ENCODE measurements at regions not wholly inside any gene's neighbourhood (a gene's known extent, or its start where the extent isn't known, plus 50 kb on each side); places are given as distances from the start of the nearest gene placed in this dataset.
"Not testable (repeated sequence)": the region's sequence is repeated elsewhere in the genome, so short reads cannot be mapped to it uniquely, and the experiment has no call there.

DNA sequence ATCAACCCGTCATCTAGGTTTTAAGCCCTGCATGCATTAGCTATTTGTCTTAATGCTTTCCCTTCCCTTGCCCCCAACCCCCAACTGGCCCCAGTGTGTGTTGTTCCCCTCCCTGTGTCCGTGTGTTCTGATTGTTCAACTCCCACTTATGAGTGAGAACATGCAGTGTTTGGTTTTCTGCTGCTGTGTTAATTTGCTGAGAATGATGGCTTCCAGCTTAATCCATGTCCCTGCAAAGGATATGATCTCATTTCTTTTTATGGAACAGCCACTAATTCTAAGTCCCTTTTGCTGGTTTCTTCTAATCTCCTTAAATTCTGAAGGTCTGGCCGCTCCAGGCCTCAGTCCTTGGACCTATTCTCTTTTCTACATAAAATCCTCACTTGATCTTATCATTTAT lies 220.4 kb upstream of the GLRA2 start:
- not testable (repeated sequence) for H3K27me3 Mint-ChIP-seq; H3K36me3 Mint-ChIP-seq; ATAC-seq; H3K4me3 Mint-ChIP-seq; DNase-seq (ENCODE audit: low spot score); H3K27ac Mint-ChIP-seq; H3K4me1 Mint-ChIP-seq (ENCODE audit: low read depth in 2 of 2)
- peaks cover 20% of the 10 kb centered on the region for H3K9me3 Mint-ChIP-seq

DNA sequence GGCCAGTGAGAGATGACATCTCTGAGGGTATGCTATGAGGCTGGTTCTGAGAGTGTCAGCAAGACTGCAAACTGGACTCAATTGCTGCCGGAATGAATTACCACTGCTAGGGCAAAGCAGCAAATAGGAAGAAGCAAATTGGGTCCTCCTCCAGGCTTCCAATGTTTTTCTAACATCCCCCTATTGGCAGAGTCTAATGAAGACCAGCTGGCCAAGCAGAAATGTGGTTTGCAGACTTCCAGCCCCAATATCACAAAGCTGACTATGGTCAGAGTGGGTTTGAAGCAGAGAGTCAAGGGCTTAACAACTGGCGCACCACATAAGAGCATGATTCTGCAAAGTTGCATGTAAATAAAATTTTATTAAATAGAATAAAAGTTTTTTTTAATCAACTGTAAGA lies 225.4 kb upstream of the GLRA2 start:
- no peaks in the 10 kb centered on the region for H3K27me3 Mint-ChIP-seq
- no peaks in the 10 kb centered on the region for H3K4me1 Mint-ChIP-seq (ENCODE audit: low read depth in 2 of 2)
- no peak overlapping the region for H3K27ac Mint-ChIP-seq
- ATAC-seq, result no peak
- H3K36me3 Mint-ChIP-seq, result no peaks in the 10 kb centered on the region
- H3K4me3 Mint-ChIP-seq, result no peak overlapping the region
- no peak for DNase-seq (ENCODE audit: low spot score)
- peaks cover 10% of the 10 kb centered on the region for H3K9me3 Mint-ChIP-seq

DNA sequence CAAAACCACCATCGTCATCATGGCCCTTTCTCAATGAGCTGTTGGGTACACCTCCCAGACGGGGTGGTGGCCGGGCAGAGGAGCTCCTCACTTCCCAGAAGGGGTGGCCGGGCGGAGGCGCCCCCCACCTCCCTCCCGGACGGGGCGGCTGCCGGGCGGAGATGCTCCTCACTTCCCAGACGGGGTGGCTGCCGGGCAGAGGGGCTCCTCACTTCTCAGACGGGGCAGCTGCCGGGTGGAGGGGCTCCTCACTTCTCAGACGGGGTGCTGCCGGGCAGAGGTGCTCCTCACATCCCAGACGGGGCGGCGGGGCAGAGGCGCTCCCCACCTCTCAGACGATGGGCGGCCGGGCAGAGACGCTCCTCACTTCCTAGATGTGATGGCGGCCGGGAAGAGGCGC lies 226.8 kb upstream of the GLRA2 start:
- not testable (repeated sequence) for H3K4me3 Mint-ChIP-seq, ATAC-seq, H3K27me3 Mint-ChIP-seq

DNA sequence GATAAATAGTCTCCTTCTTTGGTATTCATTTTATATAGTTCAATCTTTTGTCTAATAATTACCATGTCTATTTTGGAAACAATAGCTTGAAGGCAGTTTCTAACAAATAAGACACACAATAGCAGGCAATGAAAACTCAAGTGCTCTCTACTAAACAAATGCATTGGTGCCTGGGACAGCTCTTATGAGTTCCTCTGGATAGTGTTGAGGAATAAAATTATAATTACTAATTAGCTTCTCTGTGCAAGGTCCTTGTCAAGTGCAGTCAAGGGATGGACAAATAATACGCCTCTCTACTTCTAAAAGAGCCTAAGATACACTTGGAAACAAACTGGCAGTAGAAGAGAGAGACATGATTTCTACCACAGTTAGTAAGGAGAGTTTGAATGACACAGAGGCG lies 229.0 kb upstream of the GLRA2 start:
- Mint-ChIP-seq H3K27ac (no peak overlapping the region), H3K9me3 (peaks cover 3% of the 10 kb centered on the region), H3K4me3 (no peak overlapping the region), H3K4me1 (ENCODE audit: low read depth in 2 of 2) (no peaks in the 10 kb centered on the region), H3K36me3 (no peaks in the 10 kb centered on the region), H3K27me3 (no peaks in the 10 kb centered on the region)
- DNase-seq (ENCODE audit: low spot score) (no peak), ATAC-seq (no peak)

More for the DNA sequence above, 226.8 kb upstream of the GLRA2 start:
- H3K27ac Mint-ChIP-seq; H3K4me1 Mint-ChIP-seq (ENCODE audit: low read depth in 2 of 2); H3K9me3 Mint-ChIP-seq; DNase-seq (ENCODE audit: low spot score); H3K36me3 Mint-ChIP-seq: not testable (repeated sequence)

DNA sequence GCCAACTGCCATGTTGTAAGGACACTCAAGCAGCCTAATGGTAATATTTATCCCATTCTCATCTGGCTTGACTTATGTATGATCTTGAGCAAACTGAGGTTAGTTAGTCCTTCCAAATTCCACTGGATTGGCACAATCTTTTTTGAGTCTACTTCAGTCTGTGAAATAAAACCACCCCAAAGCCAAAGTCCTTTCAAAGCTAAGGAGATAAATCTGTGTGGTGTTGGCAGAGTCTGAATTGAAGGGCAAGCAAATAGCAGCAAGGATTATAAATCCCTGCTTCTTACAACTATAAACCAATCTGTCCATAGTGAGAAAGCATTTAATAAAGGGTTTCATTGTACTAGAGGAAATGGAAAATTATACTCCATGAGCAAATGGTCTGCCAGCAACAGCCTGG lies 233.9 kb upstream of the GLRA2 start:
- Mint-ChIP-seq H3K9me3 (peaks cover 2% of the 10 kb centered on the region), H3K27ac (no peak overlapping the region), H3K36me3 (no peaks in the 10 kb centered on the region), H3K27me3 (no peaks in the 10 kb centered on the region), H3K4me3 (no peak overlapping the region), H3K4me1 (ENCODE audit: low read depth in 2 of 2) (no peaks in the 10 kb centered on the region)
- ATAC-seq (no peak), DNase-seq (ENCODE audit: low spot score) (no peak)

DNA sequence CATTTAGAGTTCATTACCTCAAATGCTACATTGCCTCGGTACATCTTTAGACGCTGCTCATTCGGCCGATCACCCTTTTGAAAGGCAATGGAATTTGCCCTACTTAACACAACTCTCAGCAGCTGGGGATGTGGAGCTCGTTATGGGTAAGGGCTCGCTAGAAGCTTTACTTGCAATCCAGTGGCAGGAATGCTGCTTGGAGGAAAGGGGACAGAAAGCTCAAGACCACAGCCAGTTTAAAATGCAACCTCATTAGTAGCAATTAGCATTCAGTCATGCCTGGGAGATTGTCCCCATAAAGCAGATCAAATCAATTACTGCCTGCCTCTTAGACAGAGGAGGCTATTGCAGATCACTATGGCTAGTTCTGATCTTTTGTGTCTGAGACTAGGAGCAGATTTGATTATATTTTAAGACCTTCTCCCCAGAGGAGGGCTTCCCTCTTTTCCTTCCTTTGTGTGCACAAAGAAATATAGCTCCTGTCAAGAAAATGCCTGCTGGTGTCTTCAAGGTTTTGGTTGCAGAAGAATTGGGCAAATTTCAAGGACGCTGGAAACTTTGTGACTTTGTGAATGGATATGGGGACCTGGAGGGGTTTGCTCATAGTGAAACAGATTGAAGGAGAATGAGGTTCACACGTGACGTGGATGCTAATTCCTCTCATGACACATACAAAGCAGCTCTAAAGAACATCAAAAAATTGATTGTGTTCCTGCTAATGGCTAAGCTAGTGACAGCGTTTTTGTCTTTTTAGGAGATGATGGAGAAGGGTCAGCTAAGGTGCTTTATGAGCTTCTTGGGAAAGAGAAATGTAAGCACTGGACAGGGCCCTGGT lies 237.5 kb upstream of the GLRA2 start:
- no peaks in the 10 kb centered on the region for H3K36me3 Mint-ChIP-seq
- peaks cover 4% of the 10 kb centered on the region for H3K9me3 Mint-ChIP-seq
- H3K4me1 Mint-ChIP-seq (ENCODE audit: low read depth in 2 of 2), result no peaks in the 10 kb centered on the region
- H3K4me3 Mint-ChIP-seq, result no peak overlapping the region
- H3K27ac Mint-ChIP-seq, result no peak overlapping the region
- no peak for ATAC-seq
- H3K27me3 Mint-ChIP-seq, result no peaks in the 10 kb centered on the region
- DNase-seq (ENCODE audit: low spot score), result no peak

DNA sequence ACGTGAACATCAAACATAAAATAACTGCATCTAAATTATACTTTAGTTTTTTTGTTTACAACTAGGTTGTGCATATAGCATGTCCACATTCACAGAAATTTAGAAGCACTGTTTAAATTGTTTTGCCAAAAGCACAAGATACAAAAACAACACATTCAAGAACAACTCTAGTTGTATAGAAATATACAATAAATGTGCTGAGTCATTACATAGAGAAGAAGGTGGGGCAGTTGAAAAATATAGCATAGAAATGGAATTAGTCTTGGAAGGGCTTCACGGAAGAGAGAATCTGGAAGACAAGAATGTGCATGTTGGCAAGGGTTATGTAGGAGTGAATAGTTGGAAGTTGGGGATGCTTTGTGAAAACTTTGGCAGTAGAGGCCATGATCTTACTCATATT lies 239.0 kb upstream of the GLRA2 start:
- Mint-ChIP-seq H3K9me3 (peaks cover 7% of the 10 kb centered on the region), H3K4me3 (no peak overlapping the region), H3K36me3 (no peaks in the 10 kb centered on the region), H3K27me3 (no peaks in the 10 kb centered on the region), H3K27ac (no peak overlapping the region), H3K4me1 (ENCODE audit: low read depth in 2 of 2) (no peaks in the 10 kb centered on the region)
- DNase-seq (ENCODE audit: low spot score) (no peak), ATAC-seq (no peak)

DNA sequence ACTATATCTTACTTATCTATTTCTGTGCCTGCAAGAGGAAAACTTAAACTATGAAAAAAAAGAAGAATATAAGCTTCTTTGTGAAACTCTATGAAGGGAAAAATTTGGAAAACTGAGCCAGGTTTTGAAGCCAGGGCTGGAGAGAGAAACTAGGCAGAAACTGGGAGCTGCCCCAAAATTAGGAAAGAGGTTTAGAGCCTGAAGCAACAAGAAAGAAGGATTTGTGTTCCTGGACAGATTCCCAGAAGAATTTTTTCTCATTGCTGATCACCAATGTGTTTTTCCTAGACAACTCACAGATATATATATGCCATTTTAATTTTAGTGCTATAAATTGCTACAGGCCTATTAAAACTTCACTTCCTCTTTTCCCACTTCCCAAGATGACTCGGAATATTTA lies 245.0 kb upstream of the GEMIN8 start:
- H3K27me3 Mint-ChIP-seq, result no peaks in the 10 kb centered on the region
- no peaks in the 10 kb centered on the region for H3K4me1 Mint-ChIP-seq (ENCODE audit: low read depth in 2 of 2)
- H3K27ac Mint-ChIP-seq, result no peak overlapping the region
- no peaks in the 10 kb centered on the region for H3K36me3 Mint-ChIP-seq
- ATAC-seq, result no peak
- H3K4me3 Mint-ChIP-seq, result no peak overlapping the region
- no peak for DNase-seq (ENCODE audit: low spot score)
- peaks cover 7% of the 10 kb centered on the region for H3K9me3 Mint-ChIP-seq

DNA sequence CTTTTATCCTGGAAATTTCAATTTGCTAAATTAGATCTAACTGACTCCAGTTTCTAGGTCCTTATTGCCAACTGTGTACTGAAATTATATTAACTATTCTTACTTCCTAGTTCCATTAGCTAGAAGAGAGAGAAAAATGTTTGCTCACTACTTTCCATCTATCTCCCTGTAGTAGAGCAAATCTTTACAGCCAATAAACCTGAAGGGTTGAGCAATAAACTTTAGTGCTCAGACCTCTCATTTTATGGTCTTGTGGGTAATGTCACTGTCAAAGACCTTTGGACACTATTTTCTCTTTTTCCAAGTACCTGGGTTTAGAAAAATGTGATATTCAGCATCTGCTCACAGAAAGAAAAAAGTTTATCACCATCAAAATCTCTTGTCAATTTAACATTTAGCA lies 237.5 kb upstream of the GEMIN8 start:
- H3K27me3 Mint-ChIP-seq, result no peaks in the 10 kb centered on the region
- H3K9me3 Mint-ChIP-seq, result peaks cover 8% of the 10 kb centered on the region
- ATAC-seq, result no peak
- no peaks in the 10 kb centered on the region for H3K36me3 Mint-ChIP-seq
- H3K4me3 Mint-ChIP-seq, result no peak overlapping the region
- no peaks in the 10 kb centered on the region for H3K4me1 Mint-ChIP-seq (ENCODE audit: low read depth in 2 of 2)
- no peak for DNase-seq (ENCODE audit: low spot score)
- no peak overlapping the region for H3K27ac Mint-ChIP-seq

DNA sequence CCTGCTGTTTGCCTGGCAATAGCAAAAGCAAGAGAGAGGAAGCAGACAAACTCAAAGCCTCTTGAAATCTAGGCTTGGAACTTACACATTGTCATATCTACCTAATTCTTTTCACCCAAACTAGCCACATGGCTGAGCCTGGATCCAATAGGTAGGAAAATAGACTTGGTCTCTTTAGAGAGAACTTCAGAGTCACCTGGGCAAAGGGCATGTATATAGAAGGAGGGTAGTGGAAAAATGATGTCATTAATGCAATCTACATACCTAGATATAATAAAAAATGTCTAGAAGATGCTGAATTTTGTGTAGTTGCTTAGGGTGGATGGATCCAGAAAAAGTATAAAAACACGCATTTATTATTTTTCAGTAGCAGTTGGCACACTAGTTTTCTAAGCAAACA lies 237.0 kb upstream of the GEMIN8 start:
- ATAC-seq (no peak), DNase-seq (ENCODE audit: low spot score) (no peak)
- Mint-ChIP-seq H3K4me3 (no peak overlapping the region), H3K27ac (no peak overlapping the region), H3K27me3 (no peaks in the 10 kb centered on the region), H3K4me1 (ENCODE audit: low read depth in 2 of 2) (no peaks in the 10 kb centered on the region), H3K36me3 (no peaks in the 10 kb centered on the region), H3K9me3 (peaks cover 8% of the 10 kb centered on the region)

DNA sequence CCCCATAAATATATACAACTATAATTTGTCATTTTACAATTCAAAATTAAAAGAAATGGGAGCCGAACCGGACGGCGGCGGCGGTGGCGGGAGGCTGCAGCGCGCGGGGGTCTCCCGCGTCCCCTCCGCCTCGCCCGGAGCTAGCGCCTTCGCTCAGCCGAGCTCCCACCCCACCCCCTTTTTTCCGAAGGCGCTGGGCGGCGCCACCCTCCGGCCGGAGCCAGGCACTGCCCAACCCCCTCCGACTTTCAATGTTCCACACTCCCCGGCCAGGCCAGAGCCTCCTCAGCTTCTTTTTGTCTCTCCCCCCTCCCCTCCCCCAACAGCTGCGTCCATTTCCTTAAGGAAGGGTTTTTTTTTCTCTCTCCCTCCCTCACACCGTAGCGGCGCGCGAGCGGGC lies 214.1 kb upstream of the GEMIN8 start:
- no peak overlapping the region for H3K27ac Mint-ChIP-seq
- no peak overlapping the region for H3K4me3 Mint-ChIP-seq
- no peaks in the 10 kb centered on the region for H3K27me3 Mint-ChIP-seq
- no peak for DNase-seq (ENCODE audit: low spot score)
- no peaks in the 10 kb centered on the region for H3K36me3 Mint-ChIP-seq
- no peak for ATAC-seq
- no peaks in the 10 kb centered on the region for H3K4me1 Mint-ChIP-seq (ENCODE audit: low read depth in 2 of 2)
- H3K9me3 Mint-ChIP-seq, result peaks cover 4% of the 10 kb centered on the region

DNA sequence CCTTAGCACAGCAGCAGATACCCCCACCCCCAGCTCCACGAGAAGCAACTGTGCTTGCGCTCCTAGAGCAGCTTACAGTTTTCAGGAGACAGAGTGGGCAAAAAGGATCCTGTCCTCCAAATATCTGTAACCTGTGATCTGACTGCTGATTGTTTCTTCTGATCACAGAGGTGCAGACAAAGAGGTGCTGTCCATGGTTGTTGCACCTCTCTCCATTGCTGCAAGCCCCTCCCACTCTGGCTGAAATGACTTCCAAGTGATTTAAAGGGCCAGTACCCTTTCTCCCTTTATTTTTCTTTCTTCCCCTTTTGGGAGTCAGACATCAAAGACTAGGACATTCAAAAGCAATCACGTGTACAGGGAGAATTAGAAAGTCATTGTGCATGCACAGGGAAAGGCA lies 205.3 kb upstream of the GEMIN8 start:
- peaks cover 18% of the 10 kb centered on the region for H3K9me3 Mint-ChIP-seq
- DNase-seq (ENCODE audit: low spot score) (no peak), ATAC-seq (no peak)
- H3K4me1 Mint-ChIP-seq (ENCODE audit: low read depth in 2 of 2), result no peaks in the 10 kb centered on the region
- H3K27me3 Mint-ChIP-seq, result no peaks in the 10 kb centered on the region
- no peak overlapping the region for H3K27ac Mint-ChIP-seq
- H3K36me3 Mint-ChIP-seq, result no peaks in the 10 kb centered on the region
- H3K4me3 Mint-ChIP-seq, result no peak overlapping the region

DNA sequence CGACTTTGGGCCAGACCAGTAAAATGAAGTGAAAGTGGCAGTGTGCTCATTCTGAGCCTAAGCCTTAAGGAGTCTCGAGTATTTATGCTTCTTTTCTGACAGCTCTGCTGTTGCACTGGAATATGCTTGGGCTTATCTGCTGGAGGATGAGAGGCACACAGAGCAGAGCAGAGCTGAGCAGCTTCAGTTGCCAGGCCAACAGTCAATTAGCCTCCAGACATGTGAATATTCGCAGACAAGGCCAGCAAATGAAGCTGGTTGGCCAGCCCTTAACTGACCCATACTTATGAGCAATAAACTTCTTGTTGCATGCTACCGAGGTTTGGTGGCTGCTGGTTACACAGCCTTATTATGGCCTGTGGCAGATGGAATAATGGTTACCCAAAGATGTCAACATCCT lies 203.0 kb upstream of the GEMIN8 start:
- Mint-ChIP-seq H3K27ac (no peak overlapping the region), H3K4me3 (no peak overlapping the region), H3K27me3 (no peaks in the 10 kb centered on the region), H3K4me1 (ENCODE audit: low read depth in 2 of 2) (no peaks in the 10 kb centered on the region), H3K9me3 (peaks cover 23% of the 10 kb centered on the region), H3K36me3 (no peaks in the 10 kb centered on the region)
- ATAC-seq, result no peak
- DNase-seq (ENCODE audit: low spot score), result no peak

DNA sequence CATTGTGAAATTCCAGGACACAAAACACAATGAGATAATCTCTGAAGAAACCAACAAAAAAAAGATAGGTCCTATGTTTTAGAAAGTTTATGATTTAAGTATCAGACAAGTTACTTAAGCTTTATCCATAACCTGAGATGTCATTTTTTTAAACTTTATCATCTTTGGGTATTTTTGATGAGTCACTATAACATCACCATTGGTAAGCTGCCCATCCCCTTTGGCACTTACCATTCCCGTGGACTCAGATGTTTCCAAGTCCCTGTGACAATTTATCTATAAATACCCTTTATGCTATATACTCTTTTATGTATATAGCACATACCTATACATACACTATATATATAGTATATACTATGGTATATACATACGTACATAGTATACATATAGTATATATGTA lies 198.9 kb upstream of the GEMIN8 start:
- H3K4me1 Mint-ChIP-seq (ENCODE audit: low read depth in 2 of 2), result no peaks in the 10 kb centered on the region
- ATAC-seq, result no peak
- H3K27me3 Mint-ChIP-seq, result no peaks in the 10 kb centered on the region
- H3K27ac Mint-ChIP-seq, result no peak overlapping the region
- peaks cover 4% of the 10 kb centered on the region for H3K9me3 Mint-ChIP-seq
- DNase-seq (ENCODE audit: low spot score), result no peak
- H3K4me3 Mint-ChIP-seq, result no peak overlapping the region
- H3K36me3 Mint-ChIP-seq, result no peaks in the 10 kb centered on the region

DNA sequence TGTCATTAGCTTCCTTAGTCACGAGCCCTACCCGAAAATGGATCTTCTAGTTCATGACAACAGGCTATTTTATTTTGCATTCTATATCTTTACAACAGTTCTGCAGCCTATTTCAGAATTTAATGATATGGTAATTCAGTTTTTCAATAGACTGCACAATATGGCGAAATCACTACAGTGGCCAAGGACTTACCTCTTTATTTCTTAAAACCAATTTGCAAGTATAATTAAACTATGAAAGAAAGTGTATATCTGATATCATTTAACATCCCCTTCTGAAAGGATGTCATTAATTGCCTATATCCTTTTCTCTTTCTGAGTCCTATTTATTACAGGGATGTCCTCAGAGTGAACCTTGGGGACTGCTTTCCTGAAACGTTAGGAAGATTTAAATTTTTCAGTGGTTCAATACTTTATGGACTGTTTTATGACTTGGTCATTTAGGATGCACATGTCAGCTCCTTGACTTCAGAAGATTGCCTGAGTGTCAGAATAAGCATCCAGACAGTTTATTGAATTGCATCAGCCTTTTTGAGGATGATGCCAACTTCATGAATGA lies 190.8 kb upstream of the GEMIN8 start:
- DNase-seq (ENCODE audit: low spot score) (no peak), ATAC-seq (no peak)
- Mint-ChIP-seq H3K36me3 (no peaks in the 10 kb centered on the region), H3K4me3 (no peak overlapping the region), H3K9me3 (no peaks in the 10 kb centered on the region), H3K4me1 (ENCODE audit: low read depth in 2 of 2) (no peaks in the 10 kb centered on the region), H3K27me3 (no peaks in the 10 kb centered on the region), H3K27ac (no peak overlapping the region)

Data from natural killer cell treated with Interleukin-12 subunit alpha and Interleukin-12 subunit beta and Interleukin-15 and Interleukin-18, amount 100 ng/mL, for 72 hours (primary cell).